Stimulated activated CD4-positive, alpha-beta T cell treated with anti-CD3 and anti-CD28 coated beads, Interleukin-12 subunit alpha, Interleukin-12 subunit beta, amount 100 ng/mL, for 48 hours (primary cell): ENCODE measurements at regions not wholly inside any gene's neighbourhood (a gene's known extent, or its start where the extent isn't known, plus 50 kb on each side); places are given as distances from the start of the nearest gene placed in this dataset.
"Not testable (repeated sequence)": the region's sequence is repeated elsewhere in the genome, so short reads cannot be mapped to it uniquely, and the experiment has no call there.

Source experiments
- DNase-seq, 3 donors: peaks; one replicate each; pipeline ENCODE4 v3.0.0-alpha.2; 2020; ENCODE audit warnings: low read depth in 2 of 3, low spot score in 1 of 3

DNA sequence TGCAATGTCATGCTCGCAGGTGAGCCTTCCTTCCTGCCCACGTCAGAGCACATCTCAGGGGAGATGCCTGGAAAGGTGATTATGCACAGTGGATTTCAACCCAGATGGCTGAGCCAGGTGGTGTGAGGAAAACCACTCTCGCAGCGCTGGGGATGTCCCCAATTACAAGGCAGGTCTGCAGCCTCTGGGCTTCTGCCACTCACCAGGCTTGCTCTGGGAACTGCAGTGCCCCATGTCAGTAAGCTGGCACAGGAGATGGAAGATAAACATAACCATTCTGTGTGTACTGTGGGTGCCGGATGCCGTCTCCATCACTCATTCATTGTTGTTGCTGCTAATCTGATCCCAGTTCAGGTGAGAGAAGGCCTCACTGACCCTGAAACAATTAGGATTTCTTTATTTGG is 222.9 kb upstream of the PITRM1 start:
- DNase-seq, result no peak

GRCh38 chr10:3395041-3395440 is 222.5 kb upstream of the PITRM1 start:
- no peak for DNase-seq

DNA sequence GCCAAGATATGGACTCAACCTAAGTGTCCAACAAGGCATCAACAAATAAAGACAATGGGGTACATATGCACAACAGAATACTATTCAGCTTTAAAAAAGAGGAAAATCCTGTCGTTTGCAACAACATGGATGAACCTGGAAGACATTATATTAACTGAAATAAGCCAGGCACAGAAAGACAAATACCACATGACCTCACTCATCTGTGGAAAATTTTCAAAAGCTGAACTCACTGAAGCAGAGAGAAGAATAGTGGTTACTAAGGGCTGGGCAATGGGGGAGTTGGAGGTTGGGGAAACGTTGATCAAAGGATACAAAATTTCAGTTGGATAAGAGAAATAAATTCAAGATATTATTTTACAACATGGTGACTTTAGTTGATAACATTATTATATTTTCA is 221.4 kb upstream of the PITRM1 start:
- no peak for DNase-seq

GRCh38 chr10:3391657-3392056 is 219.1 kb upstream of the PITRM1 start:
- DNase-seq, result no peak

- no peak for DNase-seq
These were observed 216.5 kb upstream of the PITRM1 start for GRCh38 chr10:3389130-3389529.

- no peak for DNase-seq
These were observed 212.9 kb upstream of the PITRM1 start for GRCh38 chr10:3385487-3385886.

DNA sequence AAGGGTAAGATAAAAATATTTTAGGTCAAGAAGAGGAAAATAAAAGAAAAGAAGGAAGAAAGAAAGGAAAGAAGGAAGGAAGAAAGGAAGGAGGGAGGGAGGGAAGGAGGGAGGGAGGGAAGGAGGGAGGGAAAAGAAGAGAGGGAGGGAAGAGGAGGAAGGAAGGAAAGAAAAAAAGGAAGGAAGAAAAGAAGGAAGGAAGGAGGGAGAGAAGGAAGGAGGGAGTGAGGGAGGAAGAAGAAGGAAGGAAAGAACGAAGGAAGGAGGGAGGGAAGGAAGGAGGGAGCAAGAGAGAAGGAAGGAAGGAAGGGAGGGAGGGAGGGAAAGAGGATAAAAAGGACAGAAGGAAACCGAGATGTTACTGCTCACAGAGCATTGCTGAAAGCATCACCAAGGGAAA is 209.5 kb upstream of the PITRM1 start:
- no peak for DNase-seq

- DNase-seq, result no peak
These were observed 207.9 kb upstream of the PITRM1 start for GRCh38 chr10:3380406-3381050.

DNA sequence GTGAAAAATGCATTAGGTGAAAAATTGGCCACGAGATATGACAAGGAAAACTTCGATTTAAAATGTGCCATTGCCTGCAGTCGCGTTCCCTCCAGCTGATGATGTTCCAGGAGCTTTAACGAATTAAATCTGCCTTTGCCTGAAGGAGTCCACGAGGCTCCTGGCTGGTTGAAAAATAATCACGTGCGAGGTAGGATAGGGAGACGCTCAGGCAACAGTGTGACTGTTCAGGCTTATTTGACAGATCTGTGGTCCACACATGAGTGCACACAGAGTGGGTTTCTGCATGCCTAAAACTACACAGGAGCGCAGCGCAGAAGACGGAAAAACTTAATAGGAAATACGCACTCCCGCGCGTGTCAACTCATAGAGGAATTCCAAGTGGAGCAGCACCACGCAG is 204.0 kb upstream of the PITRM1 start:
- DNase-seq, result no peak

DNA sequence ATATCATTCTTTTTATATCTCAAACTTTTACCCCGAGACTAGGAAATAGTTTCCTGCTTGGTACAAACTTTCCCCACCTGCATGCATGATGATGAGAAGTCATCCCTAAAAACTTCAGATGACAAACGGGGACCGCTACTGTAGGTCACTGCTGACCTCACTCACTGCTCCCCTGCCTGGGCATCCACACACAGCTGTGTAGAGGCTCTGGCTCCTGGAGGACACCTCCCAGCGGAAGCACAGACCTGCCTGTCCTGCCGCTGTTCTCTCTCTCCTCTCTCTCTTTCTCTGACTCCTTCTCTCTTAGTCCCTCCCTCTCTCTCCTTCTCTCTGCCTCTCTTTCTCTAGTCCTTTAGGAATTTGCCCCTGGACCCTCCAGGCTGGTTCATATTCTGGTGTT is 202.9 kb upstream of the PITRM1 start:
- DNase-seq, result no peak

- DNase-seq, result no peak
These were observed 202.3 kb upstream of the PITRM1 start for GRCh38 chr10:3374914-3375313.

DNA sequence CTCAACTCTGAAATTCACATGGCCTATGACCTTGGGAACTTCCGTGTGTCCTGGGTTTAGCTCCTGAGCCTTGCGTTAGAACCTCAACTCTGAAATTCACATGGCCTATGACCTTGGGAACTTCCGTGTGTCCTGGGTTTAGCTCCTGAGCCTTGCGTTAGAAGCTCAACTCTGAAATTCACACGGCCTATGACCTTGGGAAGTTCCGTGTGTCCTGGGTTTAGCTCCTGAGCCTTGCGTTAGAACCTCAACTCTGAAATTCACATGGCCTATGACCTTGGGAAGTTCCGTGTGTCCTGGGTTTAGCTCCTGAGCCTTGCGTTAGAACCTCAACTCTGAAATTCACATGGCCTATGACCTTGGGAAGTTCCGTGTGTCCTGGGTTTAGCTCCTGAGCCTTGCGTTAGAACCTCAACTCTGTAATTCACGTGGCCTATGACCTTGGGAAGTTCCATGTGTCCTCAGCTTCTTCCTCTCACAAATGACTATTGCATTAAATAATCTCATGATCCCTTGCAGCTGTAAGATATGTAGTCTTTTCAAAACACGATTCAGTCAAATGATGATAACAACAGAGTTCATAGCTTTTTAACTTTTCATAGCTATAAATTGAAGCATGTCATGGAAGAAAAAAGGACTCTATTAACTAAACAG is 200.9 kb upstream of the PITRM1 start:
- DNase-seq, result not testable (repeated sequence)

DNA sequence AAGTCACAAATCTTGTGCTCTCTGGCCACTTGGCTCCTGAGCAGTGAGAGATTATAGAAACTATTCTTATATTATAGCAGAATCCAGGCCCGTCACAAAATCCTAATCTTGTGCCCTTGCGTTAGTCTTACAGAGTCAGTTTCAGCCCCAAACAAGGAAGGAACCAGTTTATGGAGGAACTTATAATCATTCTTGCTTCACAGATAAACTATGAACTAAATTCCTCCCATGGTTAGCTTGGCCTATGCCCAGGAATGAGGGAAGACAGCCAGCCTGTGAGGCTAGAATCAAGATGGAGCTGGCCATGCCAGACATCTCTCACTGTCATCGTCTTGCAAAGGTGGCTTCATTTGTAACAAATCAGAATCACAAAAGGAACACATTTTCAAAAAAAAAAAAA is 199.7 kb upstream of the PITRM1 start:
- DNase-seq, result no peak

DNA sequence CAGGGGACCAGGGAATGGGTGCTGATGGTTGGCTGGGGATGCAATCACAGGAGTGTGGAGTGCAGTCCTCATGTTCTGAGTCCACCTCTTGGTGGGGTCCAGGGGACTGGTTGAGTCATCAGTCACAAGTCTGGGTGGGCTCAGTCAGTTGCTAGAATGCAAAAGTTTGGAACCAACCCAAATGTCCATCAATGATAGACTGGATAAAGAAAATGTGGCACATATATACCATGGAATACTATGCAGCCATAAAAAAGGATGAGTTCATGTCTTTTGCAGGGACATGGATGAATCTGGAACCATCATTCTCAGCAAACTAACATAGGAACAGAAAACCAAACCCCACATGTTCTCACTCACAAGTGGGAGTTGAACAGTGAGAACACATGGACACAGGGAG is 199.0 kb upstream of the PITRM1 start:
- DNase-seq, result not testable (repeated sequence)

DNA sequence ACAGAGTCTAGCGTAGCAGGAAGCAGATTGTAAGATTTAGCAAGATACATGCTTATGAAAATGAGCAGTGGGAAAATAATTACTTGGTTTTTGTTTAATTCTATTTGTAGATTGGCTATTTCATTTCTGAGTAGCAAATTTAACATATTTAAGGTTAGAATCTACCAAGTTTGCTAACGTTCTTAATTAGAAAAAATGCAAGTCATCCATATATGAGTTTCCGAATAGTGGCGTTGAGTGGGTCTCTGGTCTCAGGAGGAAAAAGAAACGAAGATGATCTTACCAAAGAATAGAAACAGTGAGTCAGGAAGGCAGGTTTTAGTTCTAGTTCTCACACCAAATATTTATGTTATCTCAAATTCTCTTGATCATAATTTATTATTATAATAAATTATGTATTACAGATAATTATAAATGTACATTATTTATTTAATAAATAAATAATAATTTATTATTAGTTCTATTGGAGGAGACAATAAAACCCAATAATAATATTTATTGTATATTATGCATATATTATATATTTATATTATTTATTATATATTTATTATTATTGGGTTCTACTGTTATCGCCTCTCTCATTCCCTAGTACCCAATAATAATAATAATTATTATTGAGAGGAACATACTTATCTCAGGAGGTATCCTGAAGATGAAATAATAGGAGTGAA is 194.3 kb upstream of the PITRM1 start:
- DNase-seq, result no peak

GRCh38 chr10:3366043-3366442 is 193.5 kb upstream of the PITRM1 start:
- no peak for DNase-seq

DNA sequence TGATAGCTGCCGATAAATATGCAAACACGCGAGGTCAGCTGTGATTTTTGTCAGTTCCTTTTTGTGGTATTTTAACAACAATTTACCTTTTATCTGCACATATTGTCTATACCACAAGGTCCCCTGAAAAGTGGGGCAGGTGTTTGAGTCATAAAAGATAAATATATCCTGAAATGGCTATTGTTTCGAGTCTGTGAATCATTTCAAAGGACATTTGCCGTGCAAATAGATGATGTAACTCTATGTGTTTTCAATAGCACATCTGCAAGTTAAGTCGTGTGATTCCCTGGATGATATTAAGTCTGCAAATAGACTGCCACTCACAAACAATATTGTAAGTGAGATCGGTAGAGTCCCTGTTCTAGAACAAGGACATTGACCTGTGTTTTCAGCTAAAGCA is 193.0 kb upstream of the PITRM1 start:
- DNase-seq, result no peak

- DNase-seq, result no peak
These were observed 192.3 kb upstream of the PITRM1 start for GRCh38 chr10:3364768-3365480.

DNA sequence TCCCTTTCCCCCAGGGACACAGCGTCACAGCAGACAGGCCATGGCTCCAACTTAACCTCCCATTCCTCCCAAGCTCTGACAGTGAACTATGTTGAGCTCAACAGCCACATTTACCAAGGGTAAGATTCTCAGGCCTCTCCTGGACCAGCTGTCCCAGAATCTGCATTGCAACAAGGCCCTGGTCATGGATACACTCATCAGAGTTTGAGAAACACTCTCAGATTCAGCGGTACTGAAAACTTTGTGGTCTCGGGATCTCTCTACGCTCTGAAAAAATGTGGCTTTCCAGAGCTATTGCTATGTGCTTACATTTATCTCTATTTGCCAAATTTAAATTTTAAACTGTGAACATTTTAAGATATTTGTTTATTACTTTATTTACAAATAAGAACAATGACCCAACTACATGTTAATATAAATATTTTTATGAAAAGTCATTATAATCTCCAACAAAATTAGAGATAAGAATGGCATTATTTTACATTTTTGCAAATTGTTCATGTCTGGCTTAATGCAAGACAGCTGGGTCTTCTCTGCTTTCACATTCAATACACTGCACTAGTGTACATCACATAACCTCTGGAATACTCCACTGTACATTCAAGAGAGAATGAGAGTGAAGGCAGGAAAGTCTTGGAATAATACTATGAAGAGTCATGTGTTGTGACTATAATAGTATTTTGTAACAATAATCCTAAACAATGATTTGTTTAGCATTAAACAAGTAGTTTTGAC is 190.9 kb upstream of the PITRM1 start:
- no peak for DNase-seq

- DNase-seq, result no peak
These were observed 189.8 kb upstream of the PITRM1 start for GRCh38 chr10:3362394-3362793.

GRCh38 chr10:3361640-3362039 is 189.1 kb upstream of the PITRM1 start:
- DNase-seq, result no peak
